ENCODE measurements at regions not wholly inside any gene's neighbourhood (a gene's known extent, or its start where the extent isn't known, plus 50 kb on each side); places are given as distances from the start of the nearest gene placed in this dataset.

DNA sequence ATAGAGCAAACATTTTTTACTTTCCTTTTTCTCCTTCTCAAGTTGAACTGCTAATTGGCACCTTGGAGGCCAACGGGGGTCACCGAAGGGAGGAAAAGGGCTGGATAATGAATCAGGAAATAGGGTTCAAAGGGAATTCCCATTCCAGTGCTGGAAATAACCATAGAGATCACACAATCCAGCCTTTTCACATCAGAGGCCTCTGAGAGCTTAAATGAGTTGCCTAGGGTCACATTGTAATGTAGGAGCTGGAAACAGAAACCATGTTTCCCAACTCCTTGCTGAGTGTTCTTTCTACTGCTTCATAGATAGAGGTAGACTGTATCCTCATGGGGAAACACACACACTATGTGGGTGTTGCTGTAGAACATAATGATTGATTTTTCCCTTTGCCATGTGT lies 60.6 kb upstream of the DDHD1 start:
- Histone ChIP-seq H3K4me2 (ENCODE audit: low read length) (no peak overlapping the region), H3F3A (ENCODE audit: low read length, unreplicated experiment) (no peaks in the 10 kb centered on the region), H3K27me3 (ENCODE audit: low read length) (no peaks in the 10 kb centered on the region), H3K79me2 (ENCODE audit: low read length) (no peaks in the 10 kb centered on the region), H3K36me3 (ENCODE audit: low read depth, low read length) (no peaks in the 10 kb centered on the region), H3K9ac (ENCODE audit: low read length) (no peak overlapping the region), H3K4me1 (ENCODE audit: insufficient read depth, low read length) (peaks cover 6% of the 10 kb centered on the region), H3K9me3 (ENCODE audit: low read length) (no peaks in the 10 kb centered on the region), H3K9me2 (replicated peaks; ENCODE audit: low read length) (no peaks in the 10 kb centered on the region), H3K27ac (ENCODE audit: low read length) (no peak overlapping the region), H3K4me3 (ENCODE audit: low read length) (no peak overlapping the region), H2AFZ (ENCODE audit: low read length) (no peak overlapping the region), H4K20me1 (ENCODE audit: low read length) (no peaks in the 10 kb centered on the region)
- no peak for ATAC-seq
- intact Hi-C loops (cut with micrococcal nuclease), result no loop called here
- ChIA-PET CTCF (no interaction called here), POLR2A (ENCODE audit: unreplicated experiment) (interaction anchor here (0.6 to 0.7 kb wide), 3 partner anchors 34 to 1183 kb away, joined by 3 read pairs; no protein-coding TSS in a partner anchor)
- BruUV-seq (replicated peaks), result no TSS peak
- TF ChIP-seq EZH2 (IDR thresholded peaks at IDR 0.05; ENCODE audit: low read length, unreplicated experiment), result no peak
- TF ChIP-seq EZH2phosphoT487 (IDR thresholded peaks at IDR 0.05; ENCODE audit: borderline replicate concordance, low read length), result no peak
- TF ChIP-seq, protein P1, sequence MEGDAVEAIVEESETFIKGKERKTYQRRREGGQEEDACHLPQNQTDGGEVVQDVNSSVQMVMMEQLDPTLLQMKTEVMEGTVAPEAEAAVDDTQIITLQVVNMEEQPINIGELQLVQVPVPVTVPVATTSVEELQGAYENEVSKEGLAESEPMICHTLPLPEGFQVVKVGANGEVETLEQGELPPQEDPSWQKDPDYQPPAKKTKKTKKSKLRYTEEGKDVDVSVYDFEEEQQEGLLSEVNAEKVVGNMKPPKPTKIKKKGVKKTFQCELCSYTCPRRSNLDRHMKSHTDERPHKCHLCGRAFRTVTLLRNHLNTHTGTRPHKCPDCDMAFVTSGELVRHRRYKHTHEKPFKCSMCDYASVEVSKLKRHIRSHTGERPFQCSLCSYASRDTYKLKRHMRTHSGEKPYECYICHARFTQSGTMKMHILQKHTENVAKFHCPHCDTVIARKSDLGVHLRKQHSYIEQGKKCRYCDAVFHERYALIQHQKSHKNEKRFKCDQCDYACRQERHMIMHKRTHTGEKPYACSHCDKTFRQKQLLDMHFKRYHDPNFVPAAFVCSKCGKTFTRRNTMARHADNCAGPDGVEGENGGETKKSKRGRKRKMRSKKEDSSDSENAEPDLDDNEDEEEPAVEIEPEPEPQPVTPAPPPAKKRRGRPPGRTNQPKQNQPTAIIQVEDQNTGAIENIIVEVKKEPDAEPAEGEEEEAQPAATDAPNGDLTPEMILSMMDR (conservative IDR thresholded peaks at IDR 0.05; ENCODE audit: low read depth, low read length), result no peak
- DNase-seq, result no peak

DNA sequence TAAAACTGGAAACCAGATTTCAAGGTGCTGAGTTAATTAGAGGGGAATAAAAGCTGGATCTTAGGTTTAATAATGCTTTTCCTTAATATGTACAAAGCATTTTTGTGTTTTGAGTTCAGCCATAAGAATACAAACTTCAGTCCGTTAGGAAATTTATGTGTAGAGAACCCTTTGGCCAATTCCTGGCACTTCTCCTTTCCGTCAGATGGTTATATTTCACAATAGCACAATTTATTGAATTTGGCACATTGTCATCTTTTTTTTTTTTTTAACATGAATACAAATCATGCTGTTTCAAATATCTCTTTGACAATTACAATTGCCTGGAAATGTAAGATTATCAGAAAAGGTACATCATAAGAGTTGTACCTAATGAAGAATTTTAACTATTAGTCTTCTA lies 56.2 kb upstream of the DDHD1 start:
- Histone ChIP-seq H2AFZ (ENCODE audit: low read length) (no peak overlapping the region), H3K4me1 (ENCODE audit: insufficient read depth, low read length) (no peaks in the 10 kb centered on the region), H3K9me3 (ENCODE audit: low read length) (no peaks in the 10 kb centered on the region), H4K20me1 (ENCODE audit: low read length) (no peaks in the 10 kb centered on the region), H3K36me3 (ENCODE audit: low read depth, low read length) (no peaks in the 10 kb centered on the region), H3K4me2 (ENCODE audit: low read length) (no peak overlapping the region), H3K9ac (ENCODE audit: low read length) (no peak overlapping the region), H3K79me2 (ENCODE audit: low read length) (no peaks in the 10 kb centered on the region), H3K27ac (ENCODE audit: low read length) (no peak overlapping the region), H3K4me3 (ENCODE audit: low read length) (no peak overlapping the region), H3K27me3 (ENCODE audit: low read length) (no peaks in the 10 kb centered on the region), H3K9me2 (replicated peaks; ENCODE audit: low read length) (no peaks in the 10 kb centered on the region), H3F3A (ENCODE audit: low read length, unreplicated experiment) (no peaks in the 10 kb centered on the region)
- no TSS peak for BruUV-seq (replicated peaks)
- DNase-seq (no peak), ATAC-seq (no peak)
- TF ChIP-seq EZH2phosphoT487 (IDR thresholded peaks at IDR 0.05; ENCODE audit: borderline replicate concordance, low read length) (no peak), EZH2 (IDR thresholded peaks at IDR 0.05; ENCODE audit: low read length, unreplicated experiment) (no peak)
- TF ChIP-seq, protein P1 (conservative IDR thresholded peaks at IDR 0.05; ENCODE audit: low read depth, low read length), result no peak
- ChIA-PET CTCF (interaction anchor here (1.1 kb wide), 1 partner anchor 8 kb away, joined by 3 read pairs; no protein-coding TSS in a partner anchor), POLR2A (ENCODE audit: unreplicated experiment) (no interaction called here)
- intact Hi-C loops (cut with micrococcal nuclease), result no loop called here

Measured in PC-3 (cell line).